ENCODE measurements at regions not wholly inside any gene's neighbourhood (a gene's known extent, or its start where the extent isn't known, plus 50 kb on each side); places are given as distances from the start of the nearest gene placed in this dataset.

DNA sequence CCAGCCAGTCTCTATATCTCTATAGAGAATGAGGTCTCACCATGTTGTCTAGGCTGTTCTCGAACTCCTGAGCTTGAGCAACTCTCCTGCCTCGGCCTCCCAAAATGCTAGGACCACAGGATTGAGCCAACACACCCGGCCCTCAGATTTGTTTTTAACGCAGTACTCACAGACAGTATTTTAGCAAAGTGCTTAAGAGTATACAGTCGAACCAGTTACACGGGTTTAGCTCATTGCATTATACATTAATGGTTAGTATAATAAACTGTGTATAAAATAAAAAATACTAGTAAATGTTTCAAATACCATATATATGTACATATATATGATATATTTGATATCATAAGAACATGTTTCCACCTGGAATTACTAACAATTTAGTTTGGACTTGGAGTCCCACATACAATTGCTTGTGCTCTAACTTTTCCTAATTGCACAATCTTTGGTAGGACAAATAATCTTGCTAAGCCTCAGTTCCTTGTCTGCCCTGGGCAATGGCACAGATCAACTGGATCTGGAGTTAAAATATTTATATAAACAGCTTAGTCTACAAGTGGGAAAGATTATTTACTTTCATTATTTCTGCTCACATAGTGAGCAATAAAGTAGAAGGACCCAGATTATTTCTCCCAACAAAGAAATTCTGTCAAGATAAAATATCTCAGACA, 508.9 kb upstream of the LRATD1 start:
- Mint-ChIP-seq H3K9me3 (peaks cover 4% of the 10 kb centered on the region), H3K36me3 (ENCODE audit: low read depth) (no peaks in the 10 kb centered on the region), H3K4me1 (ENCODE audit: low read depth) (no peaks in the 10 kb centered on the region), H3K27me3 (ENCODE audit: low read depth) (no peaks in the 10 kb centered on the region), H3K27ac (no peak overlapping the region), H3K4me3 (no peak overlapping the region)
- no peak for DNase-seq
- intact Hi-C loops (cut with micrococcal nuclease): no loop called here
- CTCF ChIA-PET: no interaction called here

DNA sequence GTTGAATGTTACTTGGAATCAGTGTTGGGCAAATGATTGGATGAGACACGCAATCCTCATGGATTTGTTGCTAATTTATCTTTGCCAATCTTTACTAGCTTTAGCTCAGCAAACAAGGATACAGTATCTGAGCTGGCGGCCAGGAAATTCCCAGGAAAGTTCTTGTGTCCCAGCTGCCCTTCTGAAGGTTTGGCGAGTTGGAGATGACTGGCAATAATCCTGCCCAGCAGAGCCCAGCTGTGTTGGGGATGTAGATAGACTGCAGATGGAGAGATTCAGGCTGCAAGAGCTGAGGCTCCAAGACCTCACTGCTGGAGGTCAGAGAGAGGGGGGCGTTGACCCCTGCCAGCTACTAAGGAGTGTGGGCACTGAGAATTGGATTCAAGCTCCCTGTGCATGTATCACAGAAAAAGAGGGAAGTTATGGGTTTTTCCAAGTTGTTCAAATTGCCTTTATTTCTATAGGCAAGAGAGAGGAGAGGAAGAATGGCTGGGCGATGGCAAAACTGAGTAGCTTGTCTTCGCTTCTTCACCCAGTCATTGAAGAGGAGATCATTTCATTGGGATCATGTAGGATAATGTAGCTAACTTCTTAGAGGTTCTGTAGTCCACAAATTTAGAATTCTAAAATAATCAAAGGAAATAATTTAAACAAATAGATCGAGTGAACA, 506.8 kb upstream of the LRATD1 start:
- no peaks in the 10 kb centered on the region for H3K4me1 Mint-ChIP-seq (ENCODE audit: low read depth)
- no peak overlapping the region for H3K27ac Mint-ChIP-seq
- H3K36me3 Mint-ChIP-seq (ENCODE audit: low read depth): no peaks in the 10 kb centered on the region
- intact Hi-C loops (cut with micrococcal nuclease): no loop called here
- H3K4me3 Mint-ChIP-seq: no peak overlapping the region
- H3K27me3 Mint-ChIP-seq (ENCODE audit: low read depth): no peaks in the 10 kb centered on the region
- peaks cover 4% of the 10 kb centered on the region for H3K9me3 Mint-ChIP-seq
- no peak for DNase-seq
- CTCF ChIA-PET: no interaction called here

DNA sequence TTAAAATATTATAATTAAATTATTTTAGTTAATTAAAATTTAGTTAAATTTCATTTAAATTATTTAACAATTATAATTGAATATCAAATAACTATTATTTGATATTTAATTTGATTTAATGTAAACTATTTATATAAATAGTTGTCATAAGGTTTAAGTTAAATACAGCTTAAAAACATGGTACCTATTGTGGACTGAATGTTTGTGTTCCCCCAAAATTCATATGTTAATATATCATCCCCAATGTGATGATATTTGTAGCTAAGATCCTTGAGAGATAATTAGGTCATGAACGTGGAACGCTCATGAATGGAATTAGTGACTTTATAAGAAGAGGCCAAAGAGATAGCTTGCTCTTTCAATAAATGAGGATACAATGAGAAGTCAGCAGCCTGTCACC, 505.7 kb upstream of the LRATD1 start:
- intact Hi-C loops (cut with micrococcal nuclease): no loop called here
- DNase-seq: no peak
- no peak overlapping the region for H3K27ac Mint-ChIP-seq

DNA sequence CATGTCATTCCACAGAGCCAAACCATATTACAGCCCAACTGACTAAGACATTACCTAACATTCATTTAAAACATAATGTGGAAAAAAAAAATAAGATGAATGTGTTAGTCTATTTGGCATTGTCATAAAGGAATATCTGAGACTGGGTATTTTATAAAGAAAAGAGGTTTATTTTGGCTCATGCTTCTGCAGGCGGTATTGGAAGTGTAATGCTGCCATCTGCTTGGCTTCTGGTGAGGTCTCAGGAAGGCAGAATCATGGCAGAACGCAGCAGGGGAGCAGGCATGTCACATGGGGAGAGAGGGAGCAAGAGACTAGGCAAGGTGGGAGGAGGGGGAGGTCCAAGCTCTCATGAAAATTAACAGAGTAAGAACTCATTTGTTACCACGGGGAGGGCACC, 504.8 kb upstream of the LRATD1 start:
- Mint-ChIP-seq H3K27me3 (ENCODE audit: low read depth) (no peaks in the 10 kb centered on the region), H3K9me3 (peaks cover 4% of the 10 kb centered on the region), H3K4me1 (ENCODE audit: low read depth) (no peaks in the 10 kb centered on the region), H3K4me3 (no peak overlapping the region), H3K27ac (no peak overlapping the region), H3K36me3 (ENCODE audit: low read depth) (no peaks in the 10 kb centered on the region)
- DNase-seq: no peak
- CTCF ChIA-PET: no interaction called here
- intact Hi-C loops (cut with micrococcal nuclease): no loop called here

More for the DNA sequence above, 505.7 kb upstream of the LRATD1 start:
- CTCF ChIA-PET: no interaction called here
- H3K9me3 Mint-ChIP-seq: peaks cover 4% of the 10 kb centered on the region
- H3K36me3 Mint-ChIP-seq (ENCODE audit: low read depth): no peaks in the 10 kb centered on the region
- H3K4me3 Mint-ChIP-seq: no peak overlapping the region
- H3K4me1 Mint-ChIP-seq (ENCODE audit: low read depth): no peaks in the 10 kb centered on the region
- H3K27me3 Mint-ChIP-seq (ENCODE audit: low read depth): no peaks in the 10 kb centered on the region

DNA sequence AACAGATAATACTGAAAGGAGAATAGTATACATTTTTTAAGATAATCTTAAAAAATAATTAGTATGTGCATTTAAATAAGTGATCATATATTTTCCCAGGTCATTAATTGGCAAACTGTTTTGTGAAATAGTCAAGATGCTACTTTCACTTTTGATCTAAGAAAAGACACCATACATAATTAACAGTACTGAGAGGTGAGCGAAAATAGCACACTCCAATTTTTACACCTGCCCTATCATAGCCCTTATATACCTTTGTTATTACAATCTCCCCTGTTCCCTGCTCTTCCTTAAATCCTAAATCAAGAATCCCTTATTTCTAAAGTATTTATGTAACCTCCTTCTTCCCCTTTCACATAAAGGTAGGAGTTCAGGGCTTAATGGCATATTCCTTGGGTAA, 500.1 kb upstream of the LRATD1 start:
- H3K4me3 Mint-ChIP-seq: no peak overlapping the region
- H3K9me3 Mint-ChIP-seq: peaks cover 6% of the 10 kb centered on the region
- no peaks in the 10 kb centered on the region for H3K27me3 Mint-ChIP-seq (ENCODE audit: low read depth)
- DNase-seq: no peak
- intact Hi-C loops (cut with micrococcal nuclease): no loop called here
- H3K27ac Mint-ChIP-seq: no peak overlapping the region
- no peaks in the 10 kb centered on the region for H3K4me1 Mint-ChIP-seq (ENCODE audit: low read depth)
- H3K36me3 Mint-ChIP-seq (ENCODE audit: low read depth): no peaks in the 10 kb centered on the region
- CTCF ChIA-PET: no interaction called here

DNA sequence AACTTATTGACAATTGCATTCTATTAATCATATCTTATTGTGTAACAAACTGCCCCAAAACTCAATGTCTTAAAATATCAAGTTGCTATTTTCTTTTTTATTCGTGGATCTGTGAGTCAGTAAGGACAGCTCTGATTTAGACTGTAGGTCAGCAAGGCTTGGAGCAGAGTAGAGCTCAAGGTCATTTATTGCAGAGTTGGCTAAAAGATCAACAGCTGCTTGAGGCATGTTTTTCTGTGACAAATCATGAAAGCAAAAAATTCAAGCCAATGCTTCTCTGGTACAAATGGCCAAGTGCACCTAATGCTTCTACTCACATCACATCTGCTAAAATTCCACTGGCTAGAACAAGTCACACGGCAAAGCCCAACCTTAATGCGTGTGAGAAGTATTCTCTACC, 497.7 kb upstream of the LRATD1 start:
- Mint-ChIP-seq H3K27me3 (ENCODE audit: low read depth) (no peaks in the 10 kb centered on the region), H3K4me1 (ENCODE audit: low read depth) (no peaks in the 10 kb centered on the region), H3K9me3 (peaks cover 6% of the 10 kb centered on the region), H3K4me3 (no peak overlapping the region), H3K36me3 (ENCODE audit: low read depth) (no peaks in the 10 kb centered on the region), H3K27ac (no peak overlapping the region)
- intact Hi-C loops (cut with micrococcal nuclease): no loop called here
- no peak for DNase-seq
- CTCF ChIA-PET: no interaction called here

DNA sequence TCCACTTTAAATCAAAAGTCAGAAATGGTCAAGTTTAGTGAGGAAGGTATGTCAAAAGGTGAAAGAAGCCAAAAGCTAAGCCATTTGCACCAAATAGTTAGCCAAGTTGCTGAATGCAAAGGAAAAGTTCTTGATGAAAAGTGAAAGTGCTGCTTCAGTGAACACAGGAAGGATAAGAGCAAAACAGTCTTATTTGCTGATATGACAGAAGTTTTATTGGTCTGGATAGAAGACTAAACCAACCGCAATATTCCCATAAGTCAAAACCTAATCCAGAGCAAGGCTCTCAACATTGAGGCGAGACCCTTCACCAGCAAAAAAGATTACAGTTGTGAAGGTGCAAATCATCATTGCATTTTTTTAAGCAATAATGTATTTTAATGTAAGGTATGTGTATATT, 496.5 kb upstream of the LRATD1 start:
- no peaks in the 10 kb centered on the region for H3K36me3 Mint-ChIP-seq (ENCODE audit: low read depth)
- H3K27ac Mint-ChIP-seq: no peak overlapping the region
- no peak overlapping the region for H3K4me3 Mint-ChIP-seq
- intact Hi-C loops (cut with micrococcal nuclease): no loop called here
- H3K9me3 Mint-ChIP-seq: peaks cover 6% of the 10 kb centered on the region
- DNase-seq: no peak
- H3K4me1 Mint-ChIP-seq (ENCODE audit: low read depth): no peaks in the 10 kb centered on the region
- H3K27me3 Mint-ChIP-seq (ENCODE audit: low read depth): no peaks in the 10 kb centered on the region
- CTCF ChIA-PET: no interaction called here

DNA sequence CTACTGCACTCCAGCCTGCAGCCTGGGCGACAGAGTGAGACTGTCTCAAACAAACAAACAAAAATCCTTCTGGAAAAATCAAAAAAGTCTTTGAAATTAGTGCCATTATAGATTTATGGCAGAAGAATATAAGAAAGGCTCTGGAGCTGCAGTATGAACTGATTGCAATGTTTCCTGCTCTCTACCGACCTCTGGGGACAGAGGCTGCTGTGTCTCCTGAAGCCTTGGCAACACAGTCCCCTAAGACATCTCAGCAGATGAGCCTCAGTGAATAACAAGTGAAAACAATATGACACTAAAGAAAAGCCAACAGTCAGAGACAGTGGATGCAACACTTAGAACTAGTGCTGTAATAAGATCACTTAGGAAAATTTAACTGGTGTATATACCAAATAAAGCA, 494.9 kb upstream of the LRATD1 start:
- DNase-seq: no peak
- H3K36me3 Mint-ChIP-seq (ENCODE audit: low read depth): no peaks in the 10 kb centered on the region
- no peaks in the 10 kb centered on the region for H3K4me1 Mint-ChIP-seq (ENCODE audit: low read depth)
- intact Hi-C loops (cut with micrococcal nuclease): no loop called here
- H3K4me3 Mint-ChIP-seq: no peak overlapping the region
- H3K27me3 Mint-ChIP-seq (ENCODE audit: low read depth): no peaks in the 10 kb centered on the region
- CTCF ChIA-PET: no interaction called here
- H3K9me3 Mint-ChIP-seq: peaks cover 7% of the 10 kb centered on the region
- no peak overlapping the region for H3K27ac Mint-ChIP-seq

DNA sequence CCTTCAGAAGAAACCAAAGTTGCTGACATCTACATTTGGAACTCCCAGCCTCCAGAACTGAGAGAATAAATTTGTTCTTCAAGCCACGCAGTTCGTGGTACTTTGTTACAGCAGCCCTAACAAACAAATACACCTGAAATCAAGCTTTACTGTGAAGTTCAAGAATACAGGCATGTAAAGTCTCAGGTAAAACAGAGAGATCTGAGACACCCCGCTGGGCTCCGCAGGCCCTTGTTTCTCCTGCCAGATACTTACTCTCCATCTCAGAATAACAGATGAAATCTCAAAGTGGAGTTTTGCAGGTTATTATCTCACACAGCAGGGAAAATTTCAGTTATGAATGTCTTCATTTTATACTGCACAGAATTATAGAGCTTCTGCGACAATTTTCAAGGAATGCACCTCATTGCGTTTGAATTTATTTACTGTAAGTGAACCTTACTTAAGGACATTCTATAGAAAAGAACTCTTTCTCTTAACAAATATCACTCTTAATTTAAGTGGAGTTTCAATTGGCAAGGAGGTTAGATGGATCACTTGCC, 492.4 kb upstream of the LRATD1 start:
- intact Hi-C loops (cut with micrococcal nuclease): no loop called here
- Mint-ChIP-seq H3K36me3 (ENCODE audit: low read depth) (no peaks in the 10 kb centered on the region), H3K9me3 (peaks cover 3% of the 10 kb centered on the region), H3K27me3 (ENCODE audit: low read depth) (no peaks in the 10 kb centered on the region), H3K4me1 (ENCODE audit: low read depth) (no peaks in the 10 kb centered on the region), H3K4me3 (no peak overlapping the region), H3K27ac (no peak overlapping the region)
- CTCF ChIA-PET: no interaction called here
- DNase-seq: no peak

DNA sequence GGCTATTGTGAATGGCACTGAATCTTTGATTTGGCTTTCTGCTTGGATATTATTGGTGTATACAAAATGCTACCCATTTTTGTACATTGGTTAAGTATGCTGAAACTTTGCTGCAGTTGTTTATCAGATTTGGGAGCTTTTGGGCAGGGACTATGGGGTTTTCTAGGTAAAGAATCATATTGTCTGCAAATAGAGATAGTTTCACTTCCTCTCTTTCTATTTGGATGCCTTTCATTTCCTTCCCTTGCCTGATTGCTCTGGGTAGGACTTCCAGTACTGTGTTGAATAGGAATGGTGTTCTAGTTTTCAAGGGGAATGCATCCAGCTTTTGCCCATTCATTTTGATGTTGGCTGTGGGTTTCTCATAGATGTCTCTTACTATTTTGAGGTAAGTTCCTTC, 489.1 kb upstream of the LRATD1 start:
- CTCF ChIA-PET: no interaction called here
- no peaks in the 10 kb centered on the region for H3K27me3 Mint-ChIP-seq (ENCODE audit: low read depth)
- no peak for DNase-seq
- H3K4me1 Mint-ChIP-seq (ENCODE audit: low read depth): no peaks in the 10 kb centered on the region
- peaks cover 3% of the 10 kb centered on the region for H3K9me3 Mint-ChIP-seq
- intact Hi-C loops (cut with micrococcal nuclease): no loop called here
- H3K27ac Mint-ChIP-seq: no peak overlapping the region
- no peaks in the 10 kb centered on the region for H3K36me3 Mint-ChIP-seq (ENCODE audit: low read depth)
- no peak overlapping the region for H3K4me3 Mint-ChIP-seq

DNA sequence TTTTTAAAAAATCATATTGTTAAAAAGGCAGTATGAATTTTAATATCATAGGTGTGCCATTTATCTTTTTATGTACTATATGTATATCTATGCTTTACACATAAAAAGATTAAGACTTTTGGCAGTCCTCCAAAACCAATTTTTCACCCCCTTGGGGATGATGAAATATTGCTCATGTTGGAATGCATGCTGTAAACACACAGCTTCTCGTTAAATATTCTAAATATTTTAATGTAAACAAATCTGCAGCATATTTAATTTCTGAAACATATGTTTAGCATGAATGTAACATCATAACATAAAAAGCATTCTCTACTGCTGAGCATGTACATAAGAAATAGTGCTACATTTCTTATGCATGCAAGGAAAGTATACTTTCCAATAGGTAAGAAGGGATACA, 484.3 kb upstream of the LRATD1 start:
- H3K4me3 Mint-ChIP-seq: no peak overlapping the region
- intact Hi-C loops (cut with micrococcal nuclease): no loop called here
- CTCF ChIA-PET: no interaction called here

DNA sequence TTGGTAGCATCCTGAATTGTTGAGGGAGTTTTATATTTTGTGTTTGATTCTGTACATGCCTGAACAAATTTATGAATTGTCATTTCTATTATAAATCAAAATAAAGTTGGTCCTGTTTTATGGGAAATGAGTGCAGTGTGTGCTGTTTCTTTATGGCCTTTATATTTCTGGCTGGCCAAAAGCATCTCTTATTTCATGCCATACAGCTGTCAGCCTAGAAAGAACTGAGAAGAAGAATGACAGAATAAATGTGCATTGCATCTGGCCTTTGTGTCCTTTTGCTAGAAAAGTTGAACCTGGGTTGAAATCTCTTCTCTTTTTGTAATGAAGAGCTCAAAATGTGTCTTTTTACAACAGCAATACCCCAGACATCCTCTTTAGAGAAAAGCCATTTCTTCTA, 474.7 kb upstream of the LRATD1 start:
- CTCF ChIA-PET: no interaction called here
- no peaks in the 10 kb centered on the region for H3K36me3 Mint-ChIP-seq (ENCODE audit: low read depth)
- H3K27ac Mint-ChIP-seq: no peak overlapping the region

More for the DNA sequence above, 484.3 kb upstream of the LRATD1 start:
- H3K4me1 Mint-ChIP-seq (ENCODE audit: low read depth): no peaks in the 10 kb centered on the region
- H3K27ac Mint-ChIP-seq: no peak overlapping the region
- no peak for DNase-seq
- peaks cover 2% of the 10 kb centered on the region for H3K9me3 Mint-ChIP-seq
- no peaks in the 10 kb centered on the region for H3K27me3 Mint-ChIP-seq (ENCODE audit: low read depth)
- no peaks in the 10 kb centered on the region for H3K36me3 Mint-ChIP-seq (ENCODE audit: low read depth)

DNA sequence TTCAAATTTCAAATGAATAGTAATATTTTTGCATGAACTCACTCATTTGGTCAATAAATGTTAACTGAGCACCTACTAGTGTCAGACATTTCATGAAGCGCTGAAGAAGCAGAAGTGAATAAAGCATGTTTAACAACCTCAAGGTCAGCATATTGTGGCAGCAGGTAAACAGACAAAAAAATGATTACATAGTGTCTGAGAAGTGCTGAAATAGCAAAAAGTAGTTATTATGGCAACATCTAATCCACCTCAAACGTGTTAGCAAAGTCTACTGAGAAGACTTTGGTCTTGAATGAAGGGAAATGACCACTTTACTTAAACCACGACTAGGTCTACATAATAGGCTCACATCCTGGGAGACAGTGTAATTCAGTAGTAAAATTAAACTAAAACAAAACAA, 452.2 kb upstream of the LRATD1 start:
- no peaks in the 10 kb centered on the region for H3K27me3 Mint-ChIP-seq (ENCODE audit: low read depth)
- DNase-seq: no peak
- H3K9me3 Mint-ChIP-seq: peaks cover 7% of the 10 kb centered on the region
- no peak overlapping the region for H3K4me3 Mint-ChIP-seq
- CTCF ChIA-PET: no interaction called here
- no peaks in the 10 kb centered on the region for H3K36me3 Mint-ChIP-seq (ENCODE audit: low read depth)
- intact Hi-C loops (cut with micrococcal nuclease): no loop called here
- no peaks in the 10 kb centered on the region for H3K4me1 Mint-ChIP-seq (ENCODE audit: low read depth)
- no peak overlapping the region for H3K27ac Mint-ChIP-seq

More for the DNA sequence above, 474.7 kb upstream of the LRATD1 start:
- Mint-ChIP-seq H3K9me3 (peaks cover 4% of the 10 kb centered on the region), H3K4me3 (no peak overlapping the region), H3K4me1 (ENCODE audit: low read depth) (no peaks in the 10 kb centered on the region), H3K27me3 (ENCODE audit: low read depth) (no peaks in the 10 kb centered on the region)
- intact Hi-C loops (cut with micrococcal nuclease): no loop called here
- no peak for DNase-seq

All from activated naive CD4-positive, alpha-beta T cell treated with anti-CD3 and anti-CD28 coated beads for 36 hours (primary cell).